ENCODE measurements at regions not wholly inside any gene's neighbourhood (a gene's known extent, or its start where the extent isn't known, plus 50 kb on each side); places are given as distances from the start of the nearest gene placed in this dataset.

DNA sequence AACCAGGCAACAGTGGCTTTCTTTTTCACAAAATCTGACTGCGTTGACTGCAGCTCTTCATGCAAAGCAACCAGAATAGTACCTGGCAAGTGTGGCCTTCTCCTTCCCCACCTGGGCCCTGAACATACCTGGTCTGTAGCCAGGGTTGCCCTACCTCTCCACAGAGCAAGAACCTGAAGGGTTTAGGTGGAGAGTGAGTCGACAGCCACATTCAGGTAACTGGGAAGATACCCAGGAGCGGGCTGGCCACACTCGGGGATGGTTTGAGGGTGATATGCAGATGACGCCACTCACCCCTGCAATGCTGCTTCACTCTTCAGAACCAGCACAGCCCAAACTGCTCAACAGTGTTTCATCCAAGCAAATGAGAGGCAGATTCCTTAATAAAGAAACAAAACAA is 117.3 kb downstream of the TTC32 start:
- no peaks in the 10 kb centered on the region for H3K36me3 Mint-ChIP-seq (ENCODE audit: insufficient read depth)
- no peak overlapping the region for H3K4me3 Mint-ChIP-seq
- ATAC-seq: no peak

DNA sequence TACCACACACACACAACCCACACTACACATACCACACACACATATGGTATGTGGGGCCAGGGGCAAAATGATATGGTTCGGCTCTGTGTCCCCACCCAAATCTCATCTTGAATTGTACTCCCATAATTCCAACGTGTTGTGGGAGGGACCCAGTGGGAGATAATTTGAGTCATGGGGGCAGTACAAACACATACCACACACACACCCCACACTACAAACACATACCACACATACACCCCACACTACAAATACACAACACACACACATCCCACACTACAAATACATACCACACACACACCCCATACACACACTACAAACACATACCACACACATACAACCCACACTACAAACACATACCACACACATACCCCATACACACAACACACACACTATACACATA is 117.8 kb downstream of the TTC32 start:
- ATAC-seq (no peak), DNase-seq (no peak)
- H3K4me3 Mint-ChIP-seq: no peak overlapping the region
- no peaks in the 10 kb centered on the region for H3K9me3 Mint-ChIP-seq
- H3K27me3 Mint-ChIP-seq (ENCODE audit: low read depth): peaks cover 9% of the 10 kb centered on the region
- H3K36me3 Mint-ChIP-seq (ENCODE audit: insufficient read depth): no peaks in the 10 kb centered on the region
- H3K4me1 Mint-ChIP-seq (ENCODE audit: low read depth): no peaks in the 10 kb centered on the region

More for the DNA sequence above, 117.3 kb downstream of the TTC32 start:
- Mint-ChIP-seq H3K4me1 (ENCODE audit: low read depth) (no peaks in the 10 kb centered on the region), H3K9me3 (no peaks in the 10 kb centered on the region), H3K27me3 (ENCODE audit: low read depth) (peaks cover 9% of the 10 kb centered on the region)
- no peak for DNase-seq

DNA sequence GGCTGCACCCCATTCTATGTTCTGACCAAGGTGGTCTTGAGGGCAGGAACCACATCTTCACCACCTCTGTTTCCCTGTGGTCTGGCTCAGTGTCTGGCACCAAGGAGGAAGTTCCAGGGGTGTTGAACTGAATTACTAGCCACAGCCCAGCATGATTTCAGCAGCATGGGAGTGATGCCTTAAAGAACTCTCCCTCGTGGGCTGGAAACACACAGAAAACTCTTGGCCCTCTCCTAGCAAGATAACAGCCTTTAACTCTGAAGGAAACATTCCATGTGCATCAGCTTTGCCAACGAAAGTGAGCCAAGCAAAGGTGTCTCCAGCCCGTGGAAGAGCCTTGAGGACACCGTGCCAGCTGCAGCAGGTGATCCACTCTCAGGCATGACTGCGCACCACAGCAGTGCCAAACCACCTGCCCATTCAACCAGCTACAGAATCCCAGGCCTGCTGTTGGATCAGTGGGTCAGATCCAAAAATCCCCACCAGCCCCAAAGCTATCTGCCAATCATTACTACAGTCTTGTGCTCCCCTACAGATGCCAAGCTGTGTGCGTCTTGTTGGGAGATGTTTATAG is 124.8 kb downstream of the TTC32 start:
- no peaks in the 10 kb centered on the region for H3K4me1 Mint-ChIP-seq (ENCODE audit: low read depth)
- no peaks in the 10 kb centered on the region for H3K9me3 Mint-ChIP-seq
- H3K36me3 Mint-ChIP-seq (ENCODE audit: insufficient read depth): no peaks in the 10 kb centered on the region
- no peak for DNase-seq
- no peak overlapping the region for H3K4me3 Mint-ChIP-seq
- no peak for ATAC-seq
- peaks cover 2% of the 10 kb centered on the region for H3K27me3 Mint-ChIP-seq (ENCODE audit: low read depth)

DNA sequence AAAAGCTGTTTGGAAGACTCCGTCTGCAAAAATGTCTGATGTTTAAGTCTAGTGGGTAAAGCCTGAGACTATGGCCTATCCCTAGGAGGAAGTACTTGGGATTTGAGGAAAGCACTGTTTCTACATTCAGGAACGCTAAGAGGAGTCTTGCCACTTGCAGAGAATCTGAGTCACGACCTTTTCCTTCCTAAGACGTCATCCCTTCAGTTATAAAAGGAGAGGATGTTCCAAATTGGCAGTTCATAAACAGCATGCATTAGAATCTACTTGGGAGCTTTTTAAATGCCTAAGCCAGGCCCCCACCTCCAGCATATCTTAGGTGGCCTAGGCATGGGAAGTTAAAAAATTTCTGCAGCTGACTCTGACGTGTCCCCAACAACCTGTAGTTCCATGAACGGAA is 125.9 kb downstream of the TTC32 start:
- ATAC-seq: no peak
- H3K4me3 Mint-ChIP-seq: no peak overlapping the region

DNA sequence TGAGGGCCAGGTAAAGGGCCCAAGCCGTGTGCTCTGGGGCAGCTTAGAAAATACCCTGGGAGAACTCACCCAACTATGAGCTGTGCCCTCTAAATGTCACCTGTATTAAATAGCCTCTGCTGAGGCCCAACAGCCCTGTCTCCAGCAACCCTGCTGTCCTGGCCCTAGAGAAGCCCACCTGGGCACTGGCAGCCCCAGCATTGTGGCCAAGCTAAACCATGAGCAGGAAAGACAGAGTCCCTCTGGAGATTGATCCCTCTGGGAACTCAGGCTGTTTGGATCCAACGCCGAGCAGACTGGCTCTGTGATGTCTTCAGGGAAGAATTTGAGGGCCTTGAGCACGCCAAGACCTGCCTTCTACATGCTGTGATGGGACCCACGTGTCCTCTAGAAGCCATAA is 126.5 kb downstream of the TTC32 start:
- H3K27me3 Mint-ChIP-seq (ENCODE audit: low read depth): peaks cover 2% of the 10 kb centered on the region
- ATAC-seq: no peak
- H3K36me3 Mint-ChIP-seq (ENCODE audit: insufficient read depth): no peaks in the 10 kb centered on the region
- DNase-seq: no peak
- H3K4me1 Mint-ChIP-seq (ENCODE audit: low read depth): no peaks in the 10 kb centered on the region
- no peak overlapping the region for H3K4me3 Mint-ChIP-seq
- no peaks in the 10 kb centered on the region for H3K9me3 Mint-ChIP-seq

More for the DNA sequence above, 125.9 kb downstream of the TTC32 start:
- Mint-ChIP-seq H3K27me3 (ENCODE audit: low read depth) (peaks cover 2% of the 10 kb centered on the region), H3K36me3 (ENCODE audit: insufficient read depth) (no peaks in the 10 kb centered on the region), H3K9me3 (no peaks in the 10 kb centered on the region), H3K4me1 (ENCODE audit: low read depth) (no peaks in the 10 kb centered on the region)
- DNase-seq: no peak

DNA sequence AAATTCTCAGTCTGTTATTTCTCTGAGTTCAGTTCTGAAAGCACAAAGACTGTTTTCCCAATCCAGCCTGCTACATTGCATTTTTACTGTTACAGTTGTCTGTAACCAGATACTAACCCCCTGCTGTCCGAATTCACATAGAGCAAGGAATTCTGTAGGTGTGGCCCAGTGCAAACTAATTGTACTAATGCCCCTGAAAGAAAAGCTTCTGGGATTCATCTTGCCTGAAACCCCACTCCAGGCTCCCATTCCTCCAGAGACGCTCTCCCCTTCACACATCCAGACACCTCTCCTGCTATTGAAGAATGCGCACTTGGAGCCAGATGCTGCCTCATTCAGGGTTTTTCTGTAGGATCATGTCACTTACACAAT is 127.0 kb downstream of the TTC32 start:
- no peaks in the 10 kb centered on the region for H3K9me3 Mint-ChIP-seq
- no peak for ATAC-seq
- H3K36me3 Mint-ChIP-seq (ENCODE audit: insufficient read depth): no peaks in the 10 kb centered on the region
- no peak overlapping the region for H3K4me3 Mint-ChIP-seq
- DNase-seq: no peak
- H3K27me3 Mint-ChIP-seq (ENCODE audit: low read depth): peaks cover 2% of the 10 kb centered on the region
- H3K4me1 Mint-ChIP-seq (ENCODE audit: low read depth): no peaks in the 10 kb centered on the region

DNA sequence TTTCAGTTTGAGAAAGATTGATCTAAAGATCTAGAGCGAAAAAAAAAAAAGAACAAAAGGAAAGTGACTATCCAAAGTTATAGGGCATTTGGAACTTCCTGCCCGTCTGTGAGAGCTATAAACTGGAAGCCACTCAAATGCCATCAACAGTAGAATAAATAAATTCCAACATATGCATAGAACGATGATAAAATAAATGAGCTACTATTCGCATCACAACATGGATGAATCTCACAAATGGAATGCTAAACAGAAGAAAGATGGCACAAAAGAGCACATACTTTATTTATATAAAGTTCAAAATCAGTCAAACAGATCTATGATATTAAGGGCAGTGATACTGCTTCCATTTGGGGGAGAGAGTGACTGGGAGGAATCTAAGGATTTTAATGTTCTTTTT is 128.8 kb downstream of the TTC32 start:
- Mint-ChIP-seq H3K4me1 (ENCODE audit: low read depth) (no peaks in the 10 kb centered on the region), H3K27me3 (ENCODE audit: low read depth) (peaks cover under 1% of the 10 kb centered on the region), H3K4me3 (no peak overlapping the region), H3K9me3 (no peaks in the 10 kb centered on the region), H3K36me3 (ENCODE audit: insufficient read depth) (no peaks in the 10 kb centered on the region)
- DNase-seq (no peak), ATAC-seq (no peak)

DNA sequence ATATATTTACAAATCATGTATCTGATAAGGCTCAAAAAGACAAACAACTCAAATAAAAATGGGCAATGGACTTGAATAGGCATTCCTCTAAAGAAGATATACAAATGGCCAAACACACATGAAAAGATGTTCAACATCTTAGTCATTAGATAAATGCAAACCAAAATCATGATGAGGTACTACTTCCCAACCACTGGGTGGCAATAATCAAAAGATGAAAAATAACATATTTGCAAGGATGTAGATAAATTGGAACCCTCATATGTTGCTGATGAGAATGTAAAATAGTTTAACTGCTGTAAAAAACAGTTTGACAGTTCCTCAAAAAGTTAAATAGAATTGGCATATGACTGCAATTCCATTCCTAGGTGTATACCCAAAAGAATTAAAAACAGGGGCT is 132.3 kb downstream of the TTC32 start:
- ATAC-seq (no peak), DNase-seq (no peak)
- H3K4me3 Mint-ChIP-seq: no peak overlapping the region
- no peaks in the 10 kb centered on the region for H3K4me1 Mint-ChIP-seq (ENCODE audit: low read depth)
- H3K9me3 Mint-ChIP-seq: no peaks in the 10 kb centered on the region
- H3K27me3 Mint-ChIP-seq (ENCODE audit: low read depth): no peaks in the 10 kb centered on the region
- no peaks in the 10 kb centered on the region for H3K36me3 Mint-ChIP-seq (ENCODE audit: insufficient read depth)

DNA sequence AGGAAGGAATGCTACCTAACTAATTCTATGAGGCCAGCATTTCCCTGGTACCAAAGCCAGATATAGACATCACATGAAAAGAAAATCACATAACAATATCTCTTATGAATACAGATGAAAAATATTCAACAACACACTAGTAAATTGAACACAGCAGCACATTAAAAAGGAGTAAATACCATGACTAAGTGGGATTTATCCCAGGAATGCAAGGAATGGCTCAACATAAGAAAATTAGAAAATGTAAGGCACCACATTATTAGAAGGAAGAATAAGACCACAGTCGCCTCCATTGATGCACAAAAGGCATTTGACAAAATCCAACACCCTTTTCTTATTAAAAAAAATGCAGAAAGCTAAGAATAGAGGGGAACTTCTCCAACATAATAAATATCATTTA is 133.9 kb downstream of the TTC32 start:
- Mint-ChIP-seq H3K36me3 (ENCODE audit: insufficient read depth) (no peaks in the 10 kb centered on the region), H3K9me3 (no peaks in the 10 kb centered on the region), H3K27me3 (ENCODE audit: low read depth) (no peaks in the 10 kb centered on the region), H3K4me1 (ENCODE audit: low read depth) (no peaks in the 10 kb centered on the region), H3K4me3 (no peak overlapping the region)
- no peak for ATAC-seq
- no peak for DNase-seq

DNA sequence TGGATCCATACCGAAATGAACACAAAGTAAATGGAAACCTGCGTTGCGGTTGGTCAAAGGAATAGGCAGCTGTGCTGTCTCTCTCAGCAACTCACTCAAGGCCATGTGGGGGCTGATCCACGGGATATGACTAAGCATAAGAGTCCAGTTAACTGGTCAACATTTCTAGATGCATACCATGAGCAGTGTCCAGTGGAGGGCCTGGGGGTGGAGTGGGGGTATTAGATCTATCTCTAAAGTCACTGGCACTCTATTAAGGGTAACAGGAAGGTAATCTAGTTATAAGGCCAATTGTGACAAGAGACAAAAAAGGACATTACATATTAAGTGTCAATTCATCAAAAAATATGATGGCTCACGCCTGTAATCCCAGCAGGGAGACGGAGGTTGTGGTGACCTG is 136.8 kb downstream of the TTC32 start:
- Mint-ChIP-seq H3K27me3 (ENCODE audit: low read depth) (no peaks in the 10 kb centered on the region), H3K4me1 (ENCODE audit: low read depth) (no peaks in the 10 kb centered on the region), H3K36me3 (ENCODE audit: insufficient read depth) (no peaks in the 10 kb centered on the region), H3K4me3 (no peak overlapping the region), H3K9me3 (no peaks in the 10 kb centered on the region)
- ATAC-seq (no peak), DNase-seq (no peak)

DNA sequence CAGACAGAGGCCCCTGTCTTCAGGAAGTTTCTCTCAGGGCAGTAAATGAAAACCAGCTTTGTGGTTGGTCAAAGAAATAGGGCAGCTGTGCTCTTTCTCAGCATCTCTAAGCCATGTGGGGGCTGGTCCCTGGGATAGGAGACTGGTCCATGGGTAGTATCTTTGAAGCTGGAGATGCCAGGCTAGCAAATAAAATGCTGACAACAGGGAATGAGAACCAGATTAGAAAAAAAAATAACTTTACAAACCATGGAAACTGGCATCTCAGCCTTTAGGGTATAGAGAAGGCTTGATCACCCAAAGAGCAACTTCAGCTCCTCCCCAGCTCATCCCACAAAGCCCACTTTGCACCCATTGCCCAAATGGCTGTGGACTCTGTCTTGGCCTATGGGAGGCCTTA is 138.1 kb downstream of the TTC32 start:
- ATAC-seq (no peak), DNase-seq (no peak)
- Mint-ChIP-seq H3K36me3 (ENCODE audit: insufficient read depth) (no peaks in the 10 kb centered on the region), H3K4me1 (ENCODE audit: low read depth) (no peaks in the 10 kb centered on the region), H3K4me3 (no peak overlapping the region), H3K9me3 (no peaks in the 10 kb centered on the region), H3K27me3 (ENCODE audit: low read depth) (peaks cover 2% of the 10 kb centered on the region)

DNA sequence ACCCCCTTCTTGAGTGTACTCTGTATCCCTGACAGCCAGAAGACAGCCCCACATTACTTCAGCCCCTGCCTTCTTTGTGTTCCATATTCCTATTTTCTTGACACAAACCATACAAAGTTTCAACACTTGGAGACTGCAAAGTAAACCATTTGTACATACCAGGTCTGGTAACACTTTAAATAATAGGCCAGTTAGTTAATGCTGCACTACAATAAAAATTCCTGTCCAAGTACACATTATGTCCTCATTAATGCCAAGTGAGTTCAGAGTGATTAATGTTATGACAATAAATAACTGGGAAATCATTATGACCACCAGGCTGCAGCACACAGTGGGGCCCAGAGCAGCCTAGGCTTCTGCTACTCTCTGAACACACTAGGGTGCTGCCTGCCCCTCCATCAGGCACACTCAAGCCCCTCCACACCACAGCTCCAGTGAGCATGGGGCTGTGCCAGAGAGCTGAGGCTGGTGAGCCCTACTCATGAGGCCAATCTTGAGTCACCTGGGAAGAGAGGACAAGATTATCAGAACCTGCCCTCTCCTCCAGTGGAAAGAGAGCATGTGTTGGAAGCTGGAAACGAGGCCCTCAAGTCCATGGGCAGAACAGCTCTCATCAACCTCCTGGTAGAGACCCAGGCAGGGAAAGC is 138.7 kb downstream of the TTC32 start:
- Mint-ChIP-seq H3K36me3 (ENCODE audit: insufficient read depth) (no peaks in the 10 kb centered on the region), H3K4me3 (no peak overlapping the region), H3K4me1 (ENCODE audit: low read depth) (no peaks in the 10 kb centered on the region), H3K27me3 (ENCODE audit: low read depth) (peaks cover 3% of the 10 kb centered on the region), H3K9me3 (no peaks in the 10 kb centered on the region)
- no peak for ATAC-seq
- DNase-seq: no peak

DNA sequence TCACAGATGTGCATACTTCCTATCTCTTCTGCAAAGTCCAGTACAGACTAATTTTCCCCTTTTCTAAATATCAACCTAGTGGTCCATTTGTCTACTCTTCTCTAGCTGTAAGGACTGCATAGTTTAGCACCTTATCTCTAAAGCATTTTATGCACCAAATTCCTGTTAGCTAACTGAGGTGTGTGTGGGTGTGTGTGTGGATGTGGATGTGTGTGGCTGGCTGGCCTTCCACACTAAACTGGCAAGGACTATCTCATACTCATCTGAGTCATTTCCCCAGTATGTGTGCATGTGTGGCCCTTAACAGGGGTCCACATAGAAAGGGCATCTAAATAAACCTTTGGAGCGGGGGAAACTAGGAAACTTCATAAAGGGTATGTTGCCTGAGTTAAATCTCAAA is 139.6 kb downstream of the TTC32 start:
- no peaks in the 10 kb centered on the region for H3K4me1 Mint-ChIP-seq (ENCODE audit: low read depth)
- no peak overlapping the region for H3K4me3 Mint-ChIP-seq
- peaks cover 3% of the 10 kb centered on the region for H3K27me3 Mint-ChIP-seq (ENCODE audit: low read depth)
- ATAC-seq (no peak), DNase-seq (no peak)
- no peaks in the 10 kb centered on the region for H3K9me3 Mint-ChIP-seq
- H3K36me3 Mint-ChIP-seq (ENCODE audit: insufficient read depth): no peaks in the 10 kb centered on the region

DNA sequence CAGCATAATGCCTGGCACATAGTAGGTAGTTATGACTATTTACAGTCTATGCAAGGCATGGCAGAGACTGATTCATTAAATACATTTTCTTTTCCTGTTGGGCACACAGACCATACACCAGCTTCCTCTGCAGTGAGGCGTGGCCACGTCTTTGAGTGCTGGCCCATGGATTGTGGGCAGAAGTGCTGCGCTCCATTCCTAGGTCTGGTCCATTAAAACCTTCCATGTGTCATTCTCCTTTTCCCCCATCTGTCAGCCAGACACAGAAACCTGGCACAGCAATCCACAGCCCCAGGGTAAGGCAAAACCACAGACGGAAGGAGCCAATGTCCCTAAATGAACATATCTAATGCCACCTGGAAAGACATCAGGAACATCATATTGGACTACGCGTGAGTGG is 141.9 kb downstream of the TTC32 start:
- peaks cover 3% of the 10 kb centered on the region for H3K27me3 Mint-ChIP-seq (ENCODE audit: low read depth)
- no peak for ATAC-seq
- DNase-seq: no peak
- H3K4me3 Mint-ChIP-seq: no peak overlapping the region
- no peaks in the 10 kb centered on the region for H3K9me3 Mint-ChIP-seq
- H3K36me3 Mint-ChIP-seq (ENCODE audit: insufficient read depth): no peaks in the 10 kb centered on the region
- no peaks in the 10 kb centered on the region for H3K4me1 Mint-ChIP-seq (ENCODE audit: low read depth)

DNA sequence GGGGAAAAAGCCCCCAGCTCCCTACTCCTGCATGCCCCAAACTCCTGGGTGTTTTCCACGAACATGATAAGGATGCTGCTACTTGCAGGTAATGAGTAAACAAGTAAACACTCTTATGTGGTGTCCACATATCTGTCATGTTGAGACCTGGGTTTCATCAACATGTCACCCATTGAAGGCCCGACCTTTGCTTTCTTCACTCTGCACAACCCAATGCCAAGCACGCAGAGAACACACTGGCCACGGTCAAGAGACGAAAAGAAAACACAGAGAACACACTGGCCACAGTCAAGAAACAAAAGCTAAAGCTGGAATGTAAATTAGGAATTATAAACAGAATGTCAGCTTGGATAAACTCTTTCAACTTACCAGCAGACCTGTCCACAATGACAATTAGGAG is 143.1 kb downstream of the TTC32 start:
- H3K27me3 Mint-ChIP-seq (ENCODE audit: low read depth): peaks cover 3% of the 10 kb centered on the region
- ATAC-seq (no peak), DNase-seq (no peak)
- no peak overlapping the region for H3K4me3 Mint-ChIP-seq
- no peaks in the 10 kb centered on the region for H3K4me1 Mint-ChIP-seq (ENCODE audit: low read depth)
- H3K9me3 Mint-ChIP-seq: no peaks in the 10 kb centered on the region
- H3K36me3 Mint-ChIP-seq (ENCODE audit: insufficient read depth): no peaks in the 10 kb centered on the region

DNA sequence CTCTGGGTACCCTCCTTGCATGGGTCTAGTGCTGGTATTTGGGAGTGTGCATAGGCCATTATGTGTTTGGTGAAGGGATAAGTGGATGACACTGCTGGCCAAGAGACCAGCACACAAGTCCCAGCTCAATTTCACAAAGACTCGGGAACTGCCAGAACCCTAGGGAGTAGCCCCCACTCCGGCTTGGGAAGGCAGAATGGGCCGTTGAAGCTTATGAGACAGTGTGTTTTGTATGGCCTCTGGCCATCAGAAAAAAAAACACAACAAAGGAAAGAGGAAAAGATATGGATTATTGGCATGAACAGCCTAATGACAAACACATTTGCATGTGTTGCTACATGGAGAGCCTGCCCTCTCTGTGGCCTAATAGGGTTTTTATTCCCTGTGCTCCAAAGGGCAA is 144.2 kb downstream of the TTC32 start:
- ATAC-seq: no peak
- H3K36me3 Mint-ChIP-seq (ENCODE audit: insufficient read depth): no peaks in the 10 kb centered on the region
- no peaks in the 10 kb centered on the region for H3K9me3 Mint-ChIP-seq
- no peak overlapping the region for H3K4me3 Mint-ChIP-seq
- H3K4me1 Mint-ChIP-seq (ENCODE audit: low read depth): no peaks in the 10 kb centered on the region
- H3K27me3 Mint-ChIP-seq (ENCODE audit: low read depth): peaks cover 3% of the 10 kb centered on the region
- DNase-seq: no peak
